CD14-positive monocyte (primary cell): ENCODE measurements at regions not wholly inside any gene's neighbourhood (a gene's known extent, or its start where the extent isn't known, plus 50 kb on each side); places are given as distances from the start of the nearest gene placed in this dataset.

Experiments used
- DNase-seq, 3 donors: peaks; one replicate each; pipeline ENCODE4 v3.0.0-alpha.2; 2011 to 2022
- H2AFZ ChIP-seq: 2 replicates; pipeline ENCODE4 v1.6.0; 2012; ENCODE audit warnings: mild to moderate bottlenecking, low read depth, low read length, inconsistent platforms; ENCODE audit not compliant: insufficient read depth, poor library complexity, severe bottlenecking
- H3K27ac ChIP-seq, 2 donors: 1 replicate in 1 of 2; 2 replicates in 1 of 2; pipeline ENCODE4 v1.5.1; 2012 to 2013; ENCODE audit warnings: low read length in 2 of 2, control low read depth in 1 of 2, inconsistent platforms in 1 of 2, low read depth in 1 of 2, mild to moderate bottlenecking in 1 of 2
- H3K27me3 ChIP-seq, 2 donors: one replicate each; pipeline versions ENCODE4 v1.6.0 to v1.6.1; 2011 to 2013; ENCODE audit warnings: low read length in 2 of 2; ENCODE audit not compliant: control insufficient read depth in 2 of 2, insufficient read depth in 2 of 2
- H3K36me3 ChIP-seq, 2 donors: replicated peaks in 1 of 2; 1 replicate in 1 of 2; 2 replicates in 1 of 2; pipeline versions ENCODE4 v1.5.1 to v1.6.1; 2012 to 2013; ENCODE audit warnings: low read length in 2 of 2, control low read depth in 1 of 2, inconsistent platforms in 1 of 2, mild to moderate bottlenecking in 1 of 2; ENCODE audit not compliant: insufficient read depth in 2 of 2, control insufficient read depth in 1 of 2
- H3K4me1 ChIP-seq, 2 donors: 1 replicate in 1 of 2; 2 replicates in 1 of 2; pipeline versions ENCODE4 v1.5.1 to v1.6.1; 2012 to 2013; ENCODE audit warnings: low read length in 2 of 2, control low read depth in 1 of 2, inconsistent platforms in 1 of 2, mild to moderate bottlenecking in 1 of 2, moderate library complexity in 1 of 2; ENCODE audit not compliant: insufficient read depth in 2 of 2, control insufficient read depth in 1 of 2
- H3K4me2 ChIP-seq: replicated peaks from 2 replicates; pipeline ENCODE3; 2012; ENCODE audit warnings: low read length, moderate library complexity, mild to moderate bottlenecking; ENCODE audit not compliant: poor library complexity, severe bottlenecking; ENCODE audit errors: extremely low read depth
- H3K4me3 ChIP-seq, 3 experiments: fragments of 200-600 bp in 1 of 3; sonication (generic) in 1 of 3; replicated peaks in 1 of 3; 1 replicate in 2 of 3; 2 replicates in 1 of 3; pipeline ENCODE4 v1.5.1; 2011 to 2013; ENCODE audit warnings: low read length in 3 of 3, mild to moderate bottlenecking in 3 of 3, control low read depth in 2 of 3, low read depth in 2 of 3, inconsistent platforms in 1 of 3, moderate library complexity in 1 of 3
- H3K79me2 ChIP-seq: 2 replicates; pipeline ENCODE4 v1.6.0; 2012; ENCODE audit warnings: mild to moderate bottlenecking, control low read depth, inconsistent platforms, low read length, moderate library complexity; ENCODE audit not compliant: insufficient read depth
- H3K9ac ChIP-seq: 2 replicates; pipeline ENCODE4 v1.6.0; 2017; ENCODE audit warnings: low read length, mild to moderate bottlenecking; ENCODE audit not compliant: insufficient read depth, poor library complexity, severe bottlenecking
- H3K9me3 ChIP-seq, 2 donors: replicated peaks in 1 of 2; 1 replicate in 1 of 2; 2 replicates in 1 of 2; pipeline versions ENCODE4 v1.5.1 to v1.6.1; 2012 to 2013; ENCODE audit warnings: low read length in 2 of 2, control low read depth in 1 of 2; ENCODE audit not compliant: control insufficient read depth in 1 of 2, insufficient read depth in 1 of 2
- H4K20me1 ChIP-seq: 2 replicates; pipeline ENCODE4 v1.6.0; 2012; ENCODE audit warnings: mild to moderate bottlenecking, low read length, control low read depth, moderate library complexity; ENCODE audit not compliant: insufficient read depth
- H3K27ac Mint-ChIP-seq, 7 donors: one replicate each; pipeline ENCODE4 v1.8.0; 2020; ENCODE audit warnings: mild to moderate bottlenecking in 7 of 7, mixed read lengths in 7 of 7, moderate library complexity in 6 of 7, inconsistent platforms in 2 of 7
- H3K27me3 Mint-ChIP-seq, 3 donors: one replicate each; pipeline ENCODE4 v1.8.0; 2021 to 2022; ENCODE audit warnings: low read depth in 3 of 3, mild to moderate bottlenecking in 3 of 3, mixed read lengths in 3 of 3, moderate library complexity in 3 of 3, inconsistent platforms in 1 of 3
- H3K36me3 Mint-ChIP-seq, 2 donors: one replicate each; pipeline ENCODE4 v1.8.0; 2020; ENCODE audit warnings: mixed read lengths in 2 of 2, inconsistent platforms in 1 of 2, mild to moderate bottlenecking in 1 of 2
- H3K4me1 Mint-ChIP-seq: one replicate; pipeline ENCODE4 v1.8.0; 2020; ENCODE audit warnings: mild to moderate bottlenecking, mixed read lengths
- H3K4me3 Mint-ChIP-seq, 2 donors: one replicate each; pipeline ENCODE4 v1.8.0; 2020; ENCODE audit warnings: mild to moderate bottlenecking in 2 of 2, mixed read lengths in 2 of 2, moderate library complexity in 1 of 2
- H3K9me3 Mint-ChIP-seq, 7 donors: one replicate each; pipeline ENCODE4 v1.8.0; 2020 to 2022; ENCODE audit warnings: mixed read lengths in 7 of 7, mild to moderate bottlenecking in 6 of 7, moderate library complexity in 6 of 7, inconsistent platforms in 2 of 7
- CTCF ChIP-seq: fragments of 200-600 bp; IDR thresholded peaks from one replicate; pipeline ENCODE4 v1.8.0; 2022; ENCODE audit warnings: antibody characterized with exemption, mild to moderate bottlenecking
- WGBS: methylation state at CpG from one replicate; pipeline ENCODE4 v1.1.5; 2013; ENCODE audit warnings: missing lambda C conversion rate; ENCODE audit not compliant: insufficient coverage; 5-methylcytosine and 5-hydroxymethylcytosine counted together
- intact Hi-C, 2 donors: fragments of 100-400 bp; cut with micrococcal nuclease; formaldehyde crosslinking; loops; one replicate each; pipeline versions ENCODE4 v1.15.0 to v1.15.1; 2023

DNA sequence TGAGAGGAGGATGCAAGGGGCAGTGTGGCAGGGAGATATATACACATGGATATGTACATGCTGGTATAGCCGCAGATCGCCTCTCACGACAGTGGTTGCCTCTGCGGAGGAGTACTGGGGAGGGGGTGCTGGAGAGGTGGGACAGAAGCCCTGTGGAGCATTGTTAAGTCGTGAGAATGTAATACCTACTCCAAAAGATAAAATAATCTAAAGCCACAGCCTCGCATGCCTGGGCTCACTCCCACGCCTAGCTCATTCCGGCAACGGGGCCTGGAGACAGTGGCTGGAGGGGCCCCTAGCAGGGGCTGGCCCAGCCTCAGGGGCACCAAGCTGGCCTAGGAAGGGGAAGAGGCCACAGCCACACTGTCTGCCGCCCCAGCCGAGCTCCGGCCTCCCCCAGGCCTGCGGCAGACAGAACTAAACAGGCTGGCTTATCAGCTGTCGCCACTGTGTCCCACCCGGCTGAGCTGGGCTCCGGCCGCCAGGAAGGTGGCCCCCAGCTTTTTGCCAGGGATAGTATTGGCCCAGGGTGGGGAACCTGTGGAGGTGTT is 65.1 kb upstream of the LCTL start:
- TF ChIP-seq CTCF = no peak
- Histone ChIP-seq H2AFZ (no peak overlapping the region), H3K4me2 (no peak overlapping the region), H3K27ac (no peak overlapping the region), H3K27me3 (no peaks in the 10 kb centered on the region), H3K4me1 (no peaks in the 10 kb centered on the region), H3K9ac (no peak overlapping the region), H3K36me3 (no peaks in the 10 kb centered on the region), H3K9me3 (no peaks in the 10 kb centered on the region), H4K20me1 (no peaks in the 10 kb centered on the region), H3K79me2 (no peaks in the 10 kb centered on the region), H3K4me3 (no peak overlapping the region)
- Mint-ChIP-seq H3K27me3 (peaks cover 0 to 5% (median 5%) of the 10 kb centered on the region in 3 donors), H3K9me3 (no peaks in the 10 kb centered on the region), H3K4me1 (no peaks in the 10 kb centered on the region), H3K36me3 (no peaks in the 10 kb centered on the region), H3K4me3 (no peak overlapping the region), H3K27ac (no peak overlapping the region)
- DNase-seq = no peak
- WGBS = 43% methylated on average over 14 of the region's 17 CpGs
- intact Hi-C loops = no loop called here

GRCh38 chr15:66631616-66632263 is 65.9 kb upstream of the LCTL start:
- Histone ChIP-seq H3K9ac (peak overlapping the region; percentile 27), H3K27me3 (no peaks in the 10 kb centered on the region), H3K4me3 (no peak overlapping the region), H3K27ac (no peak overlapping the region), H2AFZ (no peak overlapping the region), H3K36me3 (no peaks in the 10 kb centered on the region), H3K9me3 (no peaks in the 10 kb centered on the region), H3K4me2 (no peak overlapping the region), H3K79me2 (no peaks in the 10 kb centered on the region), H4K20me1 (no peaks in the 10 kb centered on the region), H3K4me1 (no peaks in the 10 kb centered on the region)
- no peak for TF ChIP-seq CTCF
- DNase-seq = no peak
- no peaks in the 10 kb centered on the region for H3K36me3 Mint-ChIP-seq
- H3K27ac Mint-ChIP-seq = peak overlapping the region in 1 of 7 donors; percentile 53
- 84% methylated on average over 4 of the region's 7 CpGs for WGBS
- H3K9me3 Mint-ChIP-seq = no peaks in the 10 kb centered on the region
- H3K4me3 Mint-ChIP-seq = no peak overlapping the region
- intact Hi-C loops = no loop called here
- H3K4me1 Mint-ChIP-seq = no peaks in the 10 kb centered on the region
- peaks cover 0 to 5% (median 5%) of the 10 kb centered on the region in 3 donors for H3K27me3 Mint-ChIP-seq
